ENCODE measurements at regions not wholly inside any gene's neighbourhood (a gene's known extent, or its start where the extent isn't known, plus 50 kb on each side); places are given as distances from the start of the nearest gene placed in this dataset.

GRCh38 chr3:84536916-84537315 lies 421.9 kb upstream of the CADM2 start:
- TF ChIP-seq IKZF2 (IDR thresholded peaks at IDR 0.05) (no peak), CTCF (IDR thresholded peaks at IDR 0.05 in 2 of 3, conservative IDR thresholded peaks at IDR 0.05 in 1 of 3; ENCODE audit: control insufficient read depth in 2 of 3, extremely low read depth in 1 of 3, insufficient read depth in 1 of 3, low read depth in 3 of 3, low read length in 3 of 3) (no peak), RFX5 (IDR thresholded peaks at IDR 0.05; ENCODE audit: low read depth, low read length) (no peak), TCF7 (IDR thresholded peaks at IDR 0.05; ENCODE audit: borderline replicate concordance) (no peak), USF1 (IDR thresholded peaks at IDR 0.05; ENCODE audit: borderline replicate concordance, extremely low read length, insufficient read depth, low read depth, low read length) (no peak), EP300 (IDR thresholded peaks at IDR 0.05; ENCODE audit: borderline replicate concordance in 1 of 2, control insufficient read depth in 1 of 2, low read depth in 2 of 2, low read length in 2 of 2) (no peak)
